ENCODE measurements at regions not wholly inside any gene's neighbourhood (a gene's known extent, or its start where the extent isn't known, plus 50 kb on each side); places are given as distances from the start of the nearest gene placed in this dataset.
"Not testable (repeated sequence)": the region's sequence is repeated elsewhere in the genome, so short reads cannot be mapped to it uniquely, and the experiment has no call there.

GRCh38 chr15:44836094-44836493 lies 99.8 kb downstream of the TRIM69 start:
- no peak for DNase-seq
- no peak overlapping the region for H3K4me3 ChIP-seq (ENCODE audit: low read length)
- Mint-ChIP-seq H3K27ac (no peak overlapping the region), H3K27me3 (ENCODE audit: low read depth in 2 of 2) (no peaks in the 10 kb centered on the region), H3K36me3 (no peaks in the 10 kb centered on the region), H3K4me3 (no peak overlapping the region), H3K4me1 (no peaks in the 10 kb centered on the region), H3K9me3 (no peaks in the 10 kb centered on the region)
- 86% methylated on average over 4 of the region's 4 CpGs for WGBS (ENCODE audit: insufficient coverage)
- no peak for ATAC-seq
- TF ChIP-seq CTCF (IDR thresholded peaks at IDR 0.05), result no peak
- no peak overlapping the region for H3K27ac ChIP-seq (ENCODE audit: low read length)
- no peaks in the 10 kb centered on the region for H3K36me3 ChIP-seq (ENCODE audit: control insufficient read depth, insufficient read depth, low read length)
- no peaks in the 10 kb centered on the region for H3K27me3 ChIP-seq (ENCODE audit: control insufficient read depth, insufficient read depth, low read length)
- H3K9me3 ChIP-seq (ENCODE audit: control insufficient read depth, insufficient read depth, low read length), result no peaks in the 10 kb centered on the region
- intact Hi-C loops (cut with micrococcal nuclease), result no loop called here
- H3K4me1 ChIP-seq (ENCODE audit: control insufficient read depth, insufficient read depth, low read length), result no peaks in the 10 kb centered on the region

- H3K36me3 Mint-ChIP-seq; H3K4me1 Mint-ChIP-seq; H3K4me3 Mint-ChIP-seq; H3K27ac ChIP-seq (ENCODE audit: low read length); H3K27ac Mint-ChIP-seq; H3K36me3 ChIP-seq (ENCODE audit: control insufficient read depth, insufficient read depth, low read length); H3K4me3 ChIP-seq (ENCODE audit: low read length); DNase-seq; H3K27me3 ChIP-seq (ENCODE audit: control insufficient read depth, insufficient read depth, low read length); H3K9me3 Mint-ChIP-seq; ATAC-seq; H3K9me3 ChIP-seq (ENCODE audit: control insufficient read depth, insufficient read depth, low read length); intact Hi-C loops (cut with micrococcal nuclease); H3K4me1 ChIP-seq (ENCODE audit: control insufficient read depth, insufficient read depth, low read length); H3K27me3 Mint-ChIP-seq (ENCODE audit: low read depth in 2 of 2): not testable (repeated sequence)
- WGBS (ENCODE audit: insufficient coverage), result 38% methylated on average over 2 of the region's 3 CpGs
Observed at GRCh38 chr15:44838929-44839328, 102.6 kb downstream of the TRIM69 start.

- H3K27ac Mint-ChIP-seq; H3K27me3 Mint-ChIP-seq (ENCODE audit: low read depth in 2 of 2); H3K36me3 ChIP-seq (ENCODE audit: control insufficient read depth, insufficient read depth, low read length); DNase-seq; H3K4me3 Mint-ChIP-seq; H3K4me1 ChIP-seq (ENCODE audit: control insufficient read depth, insufficient read depth, low read length); H3K27me3 ChIP-seq (ENCODE audit: control insufficient read depth, insufficient read depth, low read length); ATAC-seq; H3K27ac ChIP-seq (ENCODE audit: low read length); intact Hi-C loops (cut with micrococcal nuclease); H3K4me3 ChIP-seq (ENCODE audit: low read length); H3K36me3 Mint-ChIP-seq; H3K4me1 Mint-ChIP-seq; H3K9me3 ChIP-seq (ENCODE audit: control insufficient read depth, insufficient read depth, low read length); H3K9me3 Mint-ChIP-seq: not testable (repeated sequence)
- 91% methylated on average over 4 of the region's 4 CpGs for WGBS (ENCODE audit: insufficient coverage)
Observed at GRCh38 chr15:44841762-44842161, 105.4 kb downstream of the TRIM69 start.

- H3K4me1 ChIP-seq (ENCODE audit: control insufficient read depth, insufficient read depth, low read length); H3K4me3 Mint-ChIP-seq; ATAC-seq; H3K4me1 Mint-ChIP-seq; H3K27me3 ChIP-seq (ENCODE audit: control insufficient read depth, insufficient read depth, low read length); DNase-seq; H3K9me3 Mint-ChIP-seq; intact Hi-C loops (cut with micrococcal nuclease); H3K9me3 ChIP-seq (ENCODE audit: control insufficient read depth, insufficient read depth, low read length); H3K27ac ChIP-seq (ENCODE audit: low read length); H3K36me3 Mint-ChIP-seq; H3K27me3 Mint-ChIP-seq (ENCODE audit: low read depth in 2 of 2); H3K4me3 ChIP-seq (ENCODE audit: low read length); H3K27ac Mint-ChIP-seq; H3K36me3 ChIP-seq (ENCODE audit: control insufficient read depth, insufficient read depth, low read length): not testable (repeated sequence)
- WGBS (ENCODE audit: insufficient coverage), result 87% methylated on average over 5 of the region's 6 CpGs
Observed at GRCh38 chr15:44842883-44843282, 106.6 kb downstream of the TRIM69 start.

- H3K36me3 ChIP-seq (ENCODE audit: control insufficient read depth, insufficient read depth, low read length); H3K27me3 Mint-ChIP-seq (ENCODE audit: low read depth in 2 of 2); H3K4me3 ChIP-seq (ENCODE audit: low read length); H3K4me1 ChIP-seq (ENCODE audit: control insufficient read depth, insufficient read depth, low read length); ATAC-seq; H3K27ac Mint-ChIP-seq; H3K36me3 Mint-ChIP-seq; intact Hi-C loops (cut with micrococcal nuclease); H3K9me3 Mint-ChIP-seq; DNase-seq; H3K27ac ChIP-seq (ENCODE audit: low read length); H3K9me3 ChIP-seq (ENCODE audit: control insufficient read depth, insufficient read depth, low read length); H3K4me3 Mint-ChIP-seq; H3K4me1 Mint-ChIP-seq; H3K27me3 ChIP-seq (ENCODE audit: control insufficient read depth, insufficient read depth, low read length): not testable (repeated sequence)
- WGBS (ENCODE audit: insufficient coverage), result 100% methylated on average over 1 of the region's 2 CpGs
Observed at GRCh38 chr15:44844936-44845335, 108.6 kb downstream of the TRIM69 start.

- no CpG with 5 or more reads among the region's 1 CpG for WGBS (ENCODE audit: insufficient coverage)
- H3K27ac Mint-ChIP-seq; H3K27me3 ChIP-seq (ENCODE audit: control insufficient read depth, insufficient read depth, low read length); H3K4me3 Mint-ChIP-seq; H3K36me3 ChIP-seq (ENCODE audit: control insufficient read depth, insufficient read depth, low read length); DNase-seq; H3K4me1 Mint-ChIP-seq; H3K27ac ChIP-seq (ENCODE audit: low read length); H3K27me3 Mint-ChIP-seq (ENCODE audit: low read depth in 2 of 2); H3K4me3 ChIP-seq (ENCODE audit: low read length); H3K9me3 ChIP-seq (ENCODE audit: control insufficient read depth, insufficient read depth, low read length); H3K4me1 ChIP-seq (ENCODE audit: control insufficient read depth, insufficient read depth, low read length); H3K36me3 Mint-ChIP-seq; H3K9me3 Mint-ChIP-seq; ATAC-seq; intact Hi-C loops (cut with micrococcal nuclease): not testable (repeated sequence)
Observed at GRCh38 chr15:44846156-44846555, 109.8 kb downstream of the TRIM69 start.

- H3K4me1 Mint-ChIP-seq; H3K27ac Mint-ChIP-seq; H3K27me3 ChIP-seq (ENCODE audit: control insufficient read depth, insufficient read depth, low read length); DNase-seq; H3K27me3 Mint-ChIP-seq (ENCODE audit: low read depth in 2 of 2); H3K27ac ChIP-seq (ENCODE audit: low read length); H3K4me3 Mint-ChIP-seq; H3K36me3 ChIP-seq (ENCODE audit: control insufficient read depth, insufficient read depth, low read length); H3K4me1 ChIP-seq (ENCODE audit: control insufficient read depth, insufficient read depth, low read length); ATAC-seq; intact Hi-C loops (cut with micrococcal nuclease); H3K9me3 ChIP-seq (ENCODE audit: control insufficient read depth, insufficient read depth, low read length); H3K4me3 ChIP-seq (ENCODE audit: low read length); H3K36me3 Mint-ChIP-seq; H3K9me3 Mint-ChIP-seq: not testable (repeated sequence)
- WGBS (ENCODE audit: insufficient coverage), result no CpG with 5 or more reads among the region's 2 CpGs
Observed at GRCh38 chr15:44847555-44847954, 108.9 kb upstream of the TERB2 start.

GRCh38 chr15:44848859-44849258 lies 107.6 kb upstream of the TERB2 start:
- H3K4me1 ChIP-seq (ENCODE audit: control insufficient read depth, insufficient read depth, low read length); intact Hi-C loops (cut with micrococcal nuclease); H3K36me3 Mint-ChIP-seq; H3K9me3 Mint-ChIP-seq; H3K36me3 ChIP-seq (ENCODE audit: control insufficient read depth, insufficient read depth, low read length); H3K27ac ChIP-seq (ENCODE audit: low read length); H3K4me3 Mint-ChIP-seq; H3K27ac Mint-ChIP-seq; DNase-seq; H3K27me3 ChIP-seq (ENCODE audit: control insufficient read depth, insufficient read depth, low read length); H3K9me3 ChIP-seq (ENCODE audit: control insufficient read depth, insufficient read depth, low read length); H3K27me3 Mint-ChIP-seq (ENCODE audit: low read depth in 2 of 2); H3K4me3 ChIP-seq (ENCODE audit: low read length); H3K4me1 Mint-ChIP-seq; ATAC-seq: not testable (repeated sequence)
- WGBS (ENCODE audit: insufficient coverage), result 86% methylated on average over 4 of the region's 5 CpGs

Data from natural killer cell (primary cell).